Glutamatergic neuron (in vitro differentiated cells): ENCODE measurements at regions not wholly inside any gene's neighbourhood (a gene's known extent, or its start where the extent isn't known, plus 50 kb on each side); places are given as distances from the start of the nearest gene placed in this dataset.

Source experiments
- DNase-seq: peaks from one replicate; pipeline ENCODE4 v3.0.0; 2022
- H3K27ac Mint-ChIP-seq: one replicate; pipeline ENCODE4 v1.8.0; 2020; ENCODE audit warnings: mild to moderate bottlenecking, mixed read lengths, inconsistent platforms; ENCODE audit not compliant: unreplicated experiment
- H3K27me3 Mint-ChIP-seq: one replicate; pipeline ENCODE4 v1.8.0; 2020; ENCODE audit warnings: mild to moderate bottlenecking, moderate library complexity, mixed read lengths, inconsistent platforms; ENCODE audit not compliant: unreplicated experiment
- H3K36me3 Mint-ChIP-seq: one replicate; pipeline ENCODE4 v1.8.0; 2020; ENCODE audit warnings: mild to moderate bottlenecking, mixed read lengths, inconsistent platforms; ENCODE audit not compliant: unreplicated experiment
- H3K4me1 Mint-ChIP-seq: one replicate; pipeline ENCODE4 v1.8.0; 2020; ENCODE audit warnings: mild to moderate bottlenecking, low read depth, mixed read lengths, inconsistent platforms; ENCODE audit not compliant: unreplicated experiment
- H3K4me3 Mint-ChIP-seq: one replicate; pipeline ENCODE4 v1.8.0; 2020; ENCODE audit warnings: mild to moderate bottlenecking, mixed read lengths, inconsistent platforms; ENCODE audit not compliant: unreplicated experiment
- H3K9me3 Mint-ChIP-seq: one replicate; pipeline ENCODE4 v1.8.0; 2020; ENCODE audit warnings: mild to moderate bottlenecking, moderate library complexity, mixed read lengths, inconsistent platforms; ENCODE audit not compliant: unreplicated experiment
- TF ChIP-seq, protein P1 (sequence below): fragments of 200-600 bp; sonication (generic); IDR thresholded peaks from one replicate; pipeline ENCODE4 v1.5.0; 2021; ENCODE audit not compliant: partially characterized antibody, unreplicated experiment

DNA sequence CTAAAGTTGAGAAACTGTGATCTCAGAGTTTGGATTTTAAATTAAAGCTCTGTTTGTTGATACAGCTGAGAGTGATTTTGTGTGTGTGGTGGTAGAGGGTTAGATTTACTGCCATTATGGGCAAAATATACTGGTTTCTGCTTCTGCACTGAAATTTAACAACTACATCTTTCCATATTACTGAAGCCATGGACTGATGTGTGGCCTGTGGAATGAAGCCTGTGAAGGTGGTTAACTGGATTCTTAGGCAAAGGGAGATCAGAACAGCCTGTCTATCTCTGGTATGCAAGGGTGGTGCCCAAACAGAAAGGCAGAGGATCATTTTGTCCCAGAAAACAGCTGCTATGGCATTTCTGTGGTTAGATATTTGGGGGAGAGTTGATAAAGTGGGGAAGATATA is 297.3 kb upstream of the THBS1 start:
- peaks cover 2% of the 10 kb centered on the region for H3K9me3 Mint-ChIP-seq
- H3K4me3 Mint-ChIP-seq: no peak overlapping the region
- peaks cover 2% of the 10 kb centered on the region for H3K27me3 Mint-ChIP-seq
- no peaks in the 10 kb centered on the region for H3K36me3 Mint-ChIP-seq
- DNase-seq: no peak
- TF ChIP-seq, protein P1, sequence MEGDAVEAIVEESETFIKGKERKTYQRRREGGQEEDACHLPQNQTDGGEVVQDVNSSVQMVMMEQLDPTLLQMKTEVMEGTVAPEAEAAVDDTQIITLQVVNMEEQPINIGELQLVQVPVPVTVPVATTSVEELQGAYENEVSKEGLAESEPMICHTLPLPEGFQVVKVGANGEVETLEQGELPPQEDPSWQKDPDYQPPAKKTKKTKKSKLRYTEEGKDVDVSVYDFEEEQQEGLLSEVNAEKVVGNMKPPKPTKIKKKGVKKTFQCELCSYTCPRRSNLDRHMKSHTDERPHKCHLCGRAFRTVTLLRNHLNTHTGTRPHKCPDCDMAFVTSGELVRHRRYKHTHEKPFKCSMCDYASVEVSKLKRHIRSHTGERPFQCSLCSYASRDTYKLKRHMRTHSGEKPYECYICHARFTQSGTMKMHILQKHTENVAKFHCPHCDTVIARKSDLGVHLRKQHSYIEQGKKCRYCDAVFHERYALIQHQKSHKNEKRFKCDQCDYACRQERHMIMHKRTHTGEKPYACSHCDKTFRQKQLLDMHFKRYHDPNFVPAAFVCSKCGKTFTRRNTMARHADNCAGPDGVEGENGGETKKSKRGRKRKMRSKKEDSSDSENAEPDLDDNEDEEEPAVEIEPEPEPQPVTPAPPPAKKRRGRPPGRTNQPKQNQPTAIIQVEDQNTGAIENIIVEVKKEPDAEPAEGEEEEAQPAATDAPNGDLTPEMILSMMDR: no peak
- no peak overlapping the region for H3K27ac Mint-ChIP-seq
- H3K4me1 Mint-ChIP-seq: peaks cover 2% of the 10 kb centered on the region

DNA sequence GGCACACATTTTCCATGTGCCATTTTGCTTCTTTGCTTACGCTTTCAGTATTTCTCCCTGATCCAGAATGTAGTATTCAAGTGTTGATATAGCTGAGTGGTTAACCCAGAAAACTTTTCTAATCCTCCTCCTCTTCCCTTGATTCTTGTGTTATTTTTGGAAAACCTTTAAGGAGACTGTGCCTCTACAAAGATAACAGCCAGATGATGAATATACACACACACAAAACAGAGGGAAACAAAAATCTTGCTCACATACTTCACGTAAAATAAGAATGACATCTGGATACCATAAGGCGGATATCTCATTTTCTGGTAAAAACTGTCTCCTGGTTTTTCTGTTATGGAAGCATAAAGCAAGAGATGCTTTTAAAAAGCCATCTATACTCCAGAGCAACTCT is 295.8 kb upstream of the THBS1 start:
- H3K9me3 Mint-ChIP-seq: peaks cover 2% of the 10 kb centered on the region
- no peak for DNase-seq
- TF ChIP-seq, protein P1: no peak
- H3K36me3 Mint-ChIP-seq: no peaks in the 10 kb centered on the region
- H3K4me3 Mint-ChIP-seq: no peak overlapping the region
- no peak overlapping the region for H3K27ac Mint-ChIP-seq
- H3K4me1 Mint-ChIP-seq: peaks cover 2% of the 10 kb centered on the region
- H3K27me3 Mint-ChIP-seq: no peaks in the 10 kb centered on the region

DNA sequence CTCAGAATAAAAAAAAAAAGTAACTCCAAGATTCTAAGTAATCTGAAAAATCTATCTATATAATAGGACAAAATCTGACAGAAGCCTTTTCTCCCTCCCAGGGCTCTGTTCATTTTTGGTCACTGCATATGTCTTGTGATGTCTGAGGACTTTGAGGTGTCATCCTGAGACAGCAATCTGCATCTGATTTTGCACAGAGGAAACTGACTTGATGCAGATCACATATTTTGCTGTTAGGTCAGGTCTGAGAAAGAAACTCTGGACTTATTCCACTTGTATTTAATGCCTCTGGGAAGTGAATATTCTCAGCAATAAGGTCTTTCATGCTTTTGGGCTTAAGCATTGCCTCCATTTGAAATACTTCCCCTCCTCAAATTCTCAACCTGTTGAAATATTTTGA is 295.2 kb upstream of the THBS1 start:
- no peak overlapping the region for H3K4me3 Mint-ChIP-seq
- H3K36me3 Mint-ChIP-seq: no peaks in the 10 kb centered on the region
- H3K27ac Mint-ChIP-seq: no peak overlapping the region
- TF ChIP-seq, protein P1: no peak
- peaks cover 2% of the 10 kb centered on the region for H3K4me1 Mint-ChIP-seq
- no peak for DNase-seq
- no peaks in the 10 kb centered on the region for H3K27me3 Mint-ChIP-seq
- H3K9me3 Mint-ChIP-seq: peaks cover 2% of the 10 kb centered on the region

DNA sequence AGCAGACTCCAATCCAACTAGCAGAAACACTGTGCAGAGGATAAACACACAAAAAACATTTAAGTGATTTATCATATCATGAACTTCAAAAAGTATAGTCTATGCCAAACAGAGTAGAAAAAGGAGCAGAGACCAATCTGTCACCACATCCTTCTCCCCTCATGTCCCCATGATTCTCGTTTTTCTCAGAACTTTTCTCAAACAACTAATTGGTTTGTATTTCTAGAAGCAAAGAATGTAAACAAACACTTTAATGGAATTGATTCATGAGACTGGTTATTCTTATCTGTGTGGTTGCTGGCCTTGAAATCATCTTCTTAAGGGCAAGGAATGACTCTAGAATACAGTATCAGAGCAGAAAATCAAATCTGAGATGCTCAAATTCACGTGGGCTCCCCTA is 294.2 kb upstream of the THBS1 start:
- Mint-ChIP-seq H3K4me1 (peaks cover 2% of the 10 kb centered on the region), H3K27ac (no peak overlapping the region), H3K9me3 (peaks cover 2% of the 10 kb centered on the region), H3K36me3 (no peaks in the 10 kb centered on the region), H3K27me3 (no peaks in the 10 kb centered on the region), H3K4me3 (no peak overlapping the region)
- no peak for DNase-seq
- TF ChIP-seq, protein P1: no peak

DNA sequence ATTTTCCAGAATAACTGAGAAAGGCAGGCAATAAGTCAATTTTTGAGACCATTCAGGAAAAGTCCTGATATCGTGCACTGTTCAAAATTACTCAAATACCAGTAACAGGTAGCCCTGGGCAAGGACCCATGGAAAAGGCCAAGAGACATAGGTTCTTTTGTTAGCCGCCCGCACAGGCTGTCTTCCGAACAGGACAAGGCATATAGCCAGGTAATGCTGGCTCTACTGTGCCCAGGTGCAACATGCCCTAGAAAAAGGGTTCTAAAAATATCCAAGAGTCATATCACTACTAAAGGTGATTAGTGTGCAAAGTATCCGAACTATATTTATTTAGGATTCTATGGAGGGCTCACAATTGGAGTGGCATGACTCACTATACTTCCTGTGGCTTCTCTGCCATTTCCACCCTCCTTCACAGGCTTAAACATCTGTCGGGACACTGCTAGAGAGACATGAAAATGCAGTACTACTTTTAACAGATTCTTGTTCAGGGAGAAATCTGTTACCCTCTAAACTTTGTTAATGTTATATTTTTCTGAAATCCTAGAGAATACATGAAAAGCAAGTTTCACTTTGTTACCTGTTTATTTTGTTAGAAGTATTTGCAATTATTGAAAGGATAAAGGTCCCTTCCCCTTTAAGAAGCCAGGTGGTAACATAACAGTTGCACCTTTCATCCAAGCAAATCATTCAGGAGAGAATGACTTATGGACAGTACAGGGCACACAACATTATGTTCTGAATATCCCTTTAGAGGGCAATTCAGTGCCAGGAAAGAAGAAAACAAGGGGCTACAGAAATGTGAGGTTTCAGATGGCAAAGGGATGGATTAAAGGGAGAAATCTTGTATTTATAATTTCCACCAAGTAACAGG is 293.3 kb upstream of the THBS1 start:
- TF ChIP-seq, protein P1: no peak
- H3K4me1 Mint-ChIP-seq: peaks cover 2% of the 10 kb centered on the region
- peaks cover 8% of the 10 kb centered on the region for H3K36me3 Mint-ChIP-seq
- H3K4me3 Mint-ChIP-seq: no peak overlapping the region
- H3K27ac Mint-ChIP-seq: no peak overlapping the region
- H3K27me3 Mint-ChIP-seq: no peaks in the 10 kb centered on the region
- DNase-seq: no peak
- no peaks in the 10 kb centered on the region for H3K9me3 Mint-ChIP-seq
